Parathyroid adenoma (tissue), 2 donors: ENCODE measurements at regions not wholly inside any gene's neighbourhood (a gene's known extent, or its start where the extent isn't known, plus 50 kb on each side); places are given as distances from the start of the nearest gene placed in this dataset.

Experiments
- H2AFZ ChIP-seq: fragments of 300-600 bp; sonication (generic); one replicate; pipeline ENCODE4 v1.7.0; 2017; ENCODE audit warnings: antibody characterized with exemption, mild to moderate bottlenecking
- H3K27ac ChIP-seq: fragments of 300-600 bp; sonication (generic); one replicate; pipeline ENCODE4 v1.7.0; 2017
- H3K27me3 ChIP-seq: fragments of 300-600 bp; sonication (generic); one replicate; pipeline ENCODE4 v1.7.0; 2017; ENCODE audit warnings: low read length; ENCODE audit not compliant: control insufficient read depth, insufficient read depth
- H3K36me3 ChIP-seq: fragments of 300-600 bp; sonication (generic); one replicate; pipeline ENCODE4 v1.7.0; 2017; ENCODE audit warnings: low read length; ENCODE audit not compliant: control insufficient read depth, insufficient read depth
- H3K4me1 ChIP-seq: fragments of 300-600 bp; sonication (generic); one replicate; pipeline ENCODE4 v1.7.0; 2017; ENCODE audit warnings: control low read depth
- H3K4me2 ChIP-seq: fragments of 300-600 bp; sonication (generic); one replicate; pipeline ENCODE4 v1.7.0; 2017; ENCODE audit warnings: low read length
- H3K4me3 ChIP-seq: fragments of 300-600 bp; sonication (generic); one replicate; pipeline ENCODE4 v1.7.0; 2017; ENCODE audit warnings: low read depth, low read length
- H3K79me2 ChIP-seq: fragments of 300-600 bp; sonication (generic); one replicate; pipeline ENCODE4 v1.7.0; 2017; ENCODE audit warnings: control low read depth
- H3K9ac ChIP-seq: fragments of 300-600 bp; sonication (generic); one replicate; pipeline ENCODE4 v1.7.0; 2017; ENCODE audit warnings: mild to moderate bottlenecking
- H3K9me3 ChIP-seq: fragments of 300-600 bp; sonication (generic); one replicate; pipeline ENCODE4 v1.7.0; 2017; ENCODE audit warnings: low read length; ENCODE audit not compliant: control insufficient read depth
- CTCF ChIP-seq: fragments of 300-600 bp; sonication (generic); IDR thresholded peaks from one replicate; pipeline ENCODE4 v1.7.0; 2017; ENCODE audit warnings: antibody characterized with exemption, mild to moderate bottlenecking
- donor health status: primary hyperparathyroidism.

- TF ChIP-seq CTCF, result no peak
- Histone ChIP-seq H2AFZ (no peak overlapping the region), H3K4me2 (no peak overlapping the region), H3K9me3 (no peaks in the 10 kb centered on the region), H3K4me3 (no peak overlapping the region), H3K9ac (no peak overlapping the region), H3K36me3 (no peaks in the 10 kb centered on the region), H3K79me2 (no peaks in the 10 kb centered on the region), H3K4me1 (peaks cover 4% of the 10 kb centered on the region), H3K27me3 (no peaks in the 10 kb centered on the region), H3K27ac (no peak overlapping the region)
These were observed 812.8 kb upstream of the SLC10A2 start for GRCh38 chr13:103878891-103879605.

GRCh38 chr13:103876571-103876970 is 810.4 kb upstream of the SLC10A2 start:
- no peaks in the 10 kb centered on the region for H3K27me3 ChIP-seq
- no peaks in the 10 kb centered on the region for H3K4me1 ChIP-seq
- no peak overlapping the region for H3K4me3 ChIP-seq
- H2AFZ ChIP-seq, result no peak overlapping the region
- no peak overlapping the region for H3K4me2 ChIP-seq
- no peak overlapping the region for H3K9ac ChIP-seq
- H3K79me2 ChIP-seq, result no peaks in the 10 kb centered on the region
- TF ChIP-seq CTCF, result no peak
- no peaks in the 10 kb centered on the region for H3K9me3 ChIP-seq
- no peak overlapping the region for H3K27ac ChIP-seq
- H3K36me3 ChIP-seq, result no peaks in the 10 kb centered on the region

GRCh38 chr13:103873725-103874124 is 807.5 kb upstream of the SLC10A2 start:
- Histone ChIP-seq H3K9ac (no peak overlapping the region), H3K4me3 (no peak overlapping the region), H3K9me3 (no peaks in the 10 kb centered on the region), H3K4me2 (no peak overlapping the region), H3K79me2 (no peaks in the 10 kb centered on the region), H3K4me1 (no peaks in the 10 kb centered on the region), H3K27me3 (no peaks in the 10 kb centered on the region), H3K36me3 (no peaks in the 10 kb centered on the region), H2AFZ (no peak overlapping the region), H3K27ac (no peak overlapping the region)
- no peak for TF ChIP-seq CTCF

- H3K4me1 ChIP-seq, result no peaks in the 10 kb centered on the region
- H3K27ac ChIP-seq, result no peak overlapping the region
- no peaks in the 10 kb centered on the region for H3K79me2 ChIP-seq
- no peak overlapping the region for H3K4me2 ChIP-seq
- H3K9me3 ChIP-seq, result no peaks in the 10 kb centered on the region
- no peak for TF ChIP-seq CTCF
- no peak overlapping the region for H2AFZ ChIP-seq
- H3K9ac ChIP-seq, result no peak overlapping the region
- no peak overlapping the region for H3K4me3 ChIP-seq
- H3K36me3 ChIP-seq, result no peaks in the 10 kb centered on the region
- H3K27me3 ChIP-seq, result no peaks in the 10 kb centered on the region
These were observed 799.8 kb upstream of the SLC10A2 start for GRCh38 chr13:103866048-103866447.

GRCh38 chr13:103862525-103862924 is 796.3 kb upstream of the SLC10A2 start:
- no peak for TF ChIP-seq CTCF
- no peaks in the 10 kb centered on the region for H3K79me2 ChIP-seq
- no peak overlapping the region for H3K4me2 ChIP-seq
- no peak overlapping the region for H3K4me3 ChIP-seq
- H3K36me3 ChIP-seq, result no peaks in the 10 kb centered on the region
- H3K27ac ChIP-seq, result no peak overlapping the region
- no peaks in the 10 kb centered on the region for H3K27me3 ChIP-seq
- H2AFZ ChIP-seq, result no peak overlapping the region
- no peak overlapping the region for H3K9ac ChIP-seq
- H3K9me3 ChIP-seq, result no peaks in the 10 kb centered on the region
- no peaks in the 10 kb centered on the region for H3K4me1 ChIP-seq
